ENCODE measurements at regions not wholly inside any gene's neighbourhood (a gene's known extent, or its start where the extent isn't known, plus 50 kb on each side); places are given as distances from the start of the nearest gene placed in this dataset.

DNA sequence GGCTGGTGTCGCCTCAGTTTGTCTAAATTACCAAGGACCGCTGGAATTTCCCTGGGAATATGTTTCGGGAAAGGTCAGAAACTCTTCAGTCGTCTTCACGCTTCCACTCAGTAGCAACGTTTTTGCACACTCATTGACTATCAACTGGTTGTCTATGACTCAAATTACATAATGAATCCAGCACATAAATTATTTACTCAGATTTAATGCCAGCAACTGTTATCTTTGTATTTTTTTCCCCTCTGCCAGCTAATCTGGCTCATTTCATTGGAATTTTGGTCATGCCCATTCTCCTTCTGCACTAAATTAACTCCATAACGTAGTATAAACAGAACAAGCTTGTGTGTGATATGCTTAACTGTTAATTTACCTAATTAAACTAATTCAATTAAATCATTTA lies 372.7 kb upstream of the ZFHX3 start:
- no peaks in the 10 kb centered on the region for H3K27me3 Mint-ChIP-seq
- no peaks in the 10 kb centered on the region for H3K4me1 Mint-ChIP-seq
- H3K9me3 Mint-ChIP-seq (ENCODE audit: low read depth): peaks cover 2% of the 10 kb centered on the region
- no peak for DNase-seq
- H3K36me3 Mint-ChIP-seq: no peaks in the 10 kb centered on the region
- no peak overlapping the region for H3K4me3 Mint-ChIP-seq
- no peak for ATAC-seq
- H3K27ac Mint-ChIP-seq: no peak overlapping the region
- CTCF ChIA-PET: no interaction called here

DNA sequence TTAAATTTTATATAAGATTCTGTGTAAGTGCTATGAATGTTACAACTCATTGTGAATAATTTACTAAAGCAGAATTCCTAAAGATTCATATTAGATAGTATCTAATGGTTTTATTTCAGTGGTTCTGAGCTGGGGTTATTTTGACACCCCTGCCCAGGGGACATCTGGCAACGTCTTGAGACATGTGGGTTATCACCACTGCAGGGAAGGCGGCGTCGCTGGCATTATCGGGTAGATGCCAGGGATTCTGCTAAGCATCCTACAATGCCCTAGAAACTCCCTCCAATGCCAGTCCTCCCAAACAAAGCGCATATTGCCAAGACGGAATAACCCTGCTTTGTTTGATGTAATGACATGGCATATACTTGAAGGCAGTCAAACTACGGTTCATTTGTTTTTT lies 372.3 kb upstream of the ZFHX3 start:
- Mint-ChIP-seq H3K36me3 (no peaks in the 10 kb centered on the region), H3K4me3 (no peak overlapping the region), H3K27ac (no peak overlapping the region), H3K27me3 (no peaks in the 10 kb centered on the region), H3K9me3 (ENCODE audit: low read depth) (peaks cover 2% of the 10 kb centered on the region), H3K4me1 (no peaks in the 10 kb centered on the region)
- ATAC-seq: no peak
- CTCF ChIA-PET: no interaction called here
- DNase-seq: no peak

GRCh38 chr16:73418691-73419090 lies 370.8 kb upstream of the ZFHX3 start:
- Mint-ChIP-seq H3K4me1 (no peaks in the 10 kb centered on the region), H3K4me3 (no peak overlapping the region), H3K36me3 (no peaks in the 10 kb centered on the region), H3K27ac (no peak overlapping the region), H3K9me3 (ENCODE audit: low read depth) (peaks cover 2% of the 10 kb centered on the region), H3K27me3 (no peaks in the 10 kb centered on the region)
- DNase-seq: no peak
- CTCF ChIA-PET: no interaction called here
- no peak for ATAC-seq

DNA sequence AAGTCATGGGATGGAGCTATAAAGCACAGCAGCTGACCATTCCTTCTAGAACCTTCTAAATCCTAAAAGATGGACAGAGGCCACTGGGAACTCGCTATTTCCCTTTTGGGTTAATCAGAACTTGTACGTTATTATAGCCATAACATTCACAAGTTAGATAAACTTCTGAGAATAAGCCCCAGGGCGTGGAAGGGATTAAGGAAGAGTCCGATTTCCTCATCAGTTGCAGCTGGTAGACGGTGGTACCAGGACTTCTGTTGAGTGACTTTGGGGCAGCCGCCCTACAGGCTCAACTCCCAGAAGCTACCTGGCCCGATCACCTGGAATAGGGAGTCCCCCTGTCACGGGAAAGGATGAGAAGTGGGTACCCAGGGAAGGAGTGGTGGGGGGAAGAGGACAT lies 370.1 kb upstream of the ZFHX3 start:
- Mint-ChIP-seq H3K4me1 (no peaks in the 10 kb centered on the region), H3K4me3 (no peak overlapping the region), H3K36me3 (no peaks in the 10 kb centered on the region), H3K27ac (no peak overlapping the region), H3K9me3 (ENCODE audit: low read depth) (peaks cover 2% of the 10 kb centered on the region), H3K27me3 (no peaks in the 10 kb centered on the region)
- ATAC-seq (no peak), DNase-seq (no peak)
- CTCF ChIA-PET: no interaction called here

- no peak overlapping the region for H3K4me3 Mint-ChIP-seq
- no peak overlapping the region for H3K27ac Mint-ChIP-seq
- H3K4me1 Mint-ChIP-seq: no peaks in the 10 kb centered on the region
- no peak for ATAC-seq
- CTCF ChIA-PET: no interaction called here
- H3K36me3 Mint-ChIP-seq: no peaks in the 10 kb centered on the region
- no peak for DNase-seq
- no peaks in the 10 kb centered on the region for H3K9me3 Mint-ChIP-seq (ENCODE audit: low read depth)
- H3K27me3 Mint-ChIP-seq: no peaks in the 10 kb centered on the region
Measured at GRCh38 chr16:73415286-73415685, 367.4 kb upstream of the ZFHX3 start.

DNA sequence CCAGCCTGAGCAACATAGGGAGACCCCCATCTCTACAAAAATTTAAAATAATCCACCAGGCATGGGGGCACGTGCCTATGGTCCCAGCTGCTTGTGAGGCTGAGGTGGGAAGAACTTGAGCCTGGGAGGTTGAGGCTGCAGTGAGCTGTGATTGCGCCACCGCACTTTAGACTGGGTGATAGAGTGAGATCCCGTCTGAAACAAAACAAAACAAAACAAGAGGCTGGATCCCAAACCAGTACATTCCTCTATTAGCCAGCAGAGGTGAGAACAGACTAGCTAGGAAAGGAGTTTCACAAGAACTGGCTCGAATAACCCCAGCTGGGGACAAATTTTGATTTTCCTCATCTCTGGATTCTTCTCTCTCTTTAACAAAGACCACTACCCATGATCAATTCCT lies 366.7 kb upstream of the ZFHX3 start:
- H3K4me3 Mint-ChIP-seq: no peak overlapping the region
- CTCF ChIA-PET: no interaction called here
- DNase-seq: no peak
- H3K36me3 Mint-ChIP-seq: no peaks in the 10 kb centered on the region
- ATAC-seq: no peak
- no peaks in the 10 kb centered on the region for H3K27me3 Mint-ChIP-seq
- H3K9me3 Mint-ChIP-seq (ENCODE audit: low read depth): no peaks in the 10 kb centered on the region
- no peaks in the 10 kb centered on the region for H3K4me1 Mint-ChIP-seq
- no peak overlapping the region for H3K27ac Mint-ChIP-seq

DNA sequence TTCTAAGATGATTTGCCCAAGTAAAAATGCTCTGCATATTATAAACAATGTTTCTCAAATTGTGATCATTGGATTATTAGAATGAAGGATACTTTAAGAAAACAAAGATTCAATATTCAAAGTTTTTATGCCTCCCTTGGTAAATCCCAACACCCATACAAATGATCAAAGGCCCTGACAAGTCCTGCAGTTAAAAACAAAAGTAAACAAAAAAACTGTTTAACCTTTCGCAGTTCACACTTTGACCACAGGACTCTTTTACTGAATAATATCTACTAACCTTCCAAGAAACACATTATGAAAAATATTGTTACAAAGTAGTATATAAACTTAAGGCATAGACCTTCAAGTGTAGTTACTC lies 365.9 kb upstream of the ZFHX3 start:
- CTCF ChIA-PET: no interaction called here
- no peak overlapping the region for H3K27ac Mint-ChIP-seq
- DNase-seq (no peak), ATAC-seq (no peak)
- H3K27me3 Mint-ChIP-seq: no peaks in the 10 kb centered on the region
- H3K9me3 Mint-ChIP-seq (ENCODE audit: low read depth): no peaks in the 10 kb centered on the region
- H3K4me1 Mint-ChIP-seq: no peaks in the 10 kb centered on the region
- no peaks in the 10 kb centered on the region for H3K36me3 Mint-ChIP-seq
- no peak overlapping the region for H3K4me3 Mint-ChIP-seq

GRCh38 chr16:73413091-73413829 lies 365.3 kb upstream of the ZFHX3 start:
- Mint-ChIP-seq H3K27me3 (no peaks in the 10 kb centered on the region), H3K36me3 (no peaks in the 10 kb centered on the region), H3K4me3 (no peak overlapping the region), H3K4me1 (no peaks in the 10 kb centered on the region), H3K27ac (no peak overlapping the region), H3K9me3 (ENCODE audit: low read depth) (no peaks in the 10 kb centered on the region)
- ATAC-seq (no peak), DNase-seq (no peak)
- CTCF ChIA-PET: no interaction called here

DNA sequence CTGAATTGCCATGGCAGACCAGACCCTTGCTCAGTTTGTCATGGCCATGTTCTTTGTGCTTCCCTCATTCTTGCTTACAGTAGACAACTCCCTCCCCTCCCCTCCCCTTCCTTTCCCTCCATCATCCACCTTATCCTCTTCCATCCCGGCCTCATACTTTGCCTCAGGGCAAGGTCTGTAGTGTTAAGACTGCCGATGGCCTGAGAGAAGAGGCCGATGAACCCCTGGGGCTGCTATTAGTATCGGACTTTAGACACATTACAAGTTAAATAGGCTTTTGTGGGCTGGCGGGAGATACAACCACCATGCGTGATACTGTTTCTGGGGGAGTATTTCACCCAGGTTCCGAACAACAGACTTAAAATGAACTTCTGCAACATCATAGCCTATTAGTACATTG lies 364.5 kb upstream of the ZFHX3 start:
- Mint-ChIP-seq H3K27ac (no peak overlapping the region), H3K4me3 (no peak overlapping the region), H3K27me3 (no peaks in the 10 kb centered on the region), H3K9me3 (ENCODE audit: low read depth) (no peaks in the 10 kb centered on the region), H3K36me3 (no peaks in the 10 kb centered on the region), H3K4me1 (no peaks in the 10 kb centered on the region)
- DNase-seq: no peak
- CTCF ChIA-PET: no interaction called here
- ATAC-seq: no peak

- no peak for ATAC-seq
- DNase-seq: no peak
- Mint-ChIP-seq H3K27ac (no peak overlapping the region), H3K36me3 (no peaks in the 10 kb centered on the region), H3K27me3 (no peaks in the 10 kb centered on the region), H3K4me3 (no peak overlapping the region), H3K9me3 (ENCODE audit: low read depth) (no peaks in the 10 kb centered on the region), H3K4me1 (no peaks in the 10 kb centered on the region)
- CTCF ChIA-PET: no interaction called here
Measured at GRCh38 chr16:73408716-73409115, 360.8 kb upstream of the ZFHX3 start.

DNA sequence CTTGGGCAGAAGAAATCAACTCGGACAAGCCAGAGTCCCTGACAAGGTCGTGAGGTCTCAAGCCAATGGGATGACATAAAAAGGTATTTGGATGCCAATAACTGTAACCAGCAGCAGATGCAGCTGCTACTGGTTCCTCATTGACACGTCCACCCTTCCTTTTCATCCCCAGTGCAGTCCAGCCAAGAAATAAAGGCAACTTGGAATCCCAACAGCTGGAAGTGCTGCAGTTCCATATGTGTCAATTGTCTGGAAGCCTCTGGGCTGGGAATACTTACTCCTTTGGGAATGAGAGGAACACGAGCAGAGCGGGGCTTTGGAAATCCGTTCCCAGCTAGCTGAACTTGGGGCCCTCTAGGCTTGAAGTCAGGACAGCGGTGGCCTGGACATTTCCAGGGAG lies 360.4 kb upstream of the ZFHX3 start:
- no peak for ATAC-seq
- Mint-ChIP-seq H3K9me3 (ENCODE audit: low read depth) (no peaks in the 10 kb centered on the region), H3K27me3 (no peaks in the 10 kb centered on the region), H3K4me3 (no peak overlapping the region), H3K36me3 (no peaks in the 10 kb centered on the region), H3K27ac (no peak overlapping the region), H3K4me1 (no peaks in the 10 kb centered on the region)
- CTCF ChIA-PET: no interaction called here
- DNase-seq: no peak

GRCh38 chr16:73405851-73406250 lies 357.9 kb upstream of the ZFHX3 start:
- ATAC-seq (no peak), DNase-seq (no peak)
- H3K27ac Mint-ChIP-seq: no peak overlapping the region
- peaks cover 2% of the 10 kb centered on the region for H3K9me3 Mint-ChIP-seq (ENCODE audit: low read depth)
- H3K27me3 Mint-ChIP-seq: no peaks in the 10 kb centered on the region
- H3K4me3 Mint-ChIP-seq: no peak overlapping the region
- CTCF ChIA-PET: no interaction called here
- no peaks in the 10 kb centered on the region for H3K4me1 Mint-ChIP-seq
- H3K36me3 Mint-ChIP-seq: no peaks in the 10 kb centered on the region

- Mint-ChIP-seq H3K4me1 (no peaks in the 10 kb centered on the region), H3K9me3 (ENCODE audit: low read depth) (peaks cover 5% of the 10 kb centered on the region), H3K27ac (no peak overlapping the region), H3K36me3 (no peaks in the 10 kb centered on the region), H3K27me3 (no peaks in the 10 kb centered on the region), H3K4me3 (no peak overlapping the region)
- ATAC-seq: no peak
- CTCF ChIA-PET: no interaction called here
- DNase-seq: no peak
Measured at GRCh38 chr16:73404001-73404400, 356.1 kb upstream of the ZFHX3 start.

- H3K27me3 Mint-ChIP-seq: no peaks in the 10 kb centered on the region
Measured at GRCh38 chr16:73403291-73403690, 355.4 kb upstream of the ZFHX3 start.

GRCh38 chr16:73400951-73401350 lies 353.0 kb upstream of the ZFHX3 start:
- H3K36me3 Mint-ChIP-seq: no peaks in the 10 kb centered on the region
- H3K9me3 Mint-ChIP-seq (ENCODE audit: low read depth): peaks cover 9% of the 10 kb centered on the region
- CTCF ChIA-PET: no interaction called here
- no peaks in the 10 kb centered on the region for H3K4me1 Mint-ChIP-seq
- ATAC-seq (no peak), DNase-seq (no peak)
- H3K27ac Mint-ChIP-seq: no peak overlapping the region
- no peaks in the 10 kb centered on the region for H3K27me3 Mint-ChIP-seq
- H3K4me3 Mint-ChIP-seq: no peak overlapping the region

More at GRCh38 chr16:73403291-73403690, 355.4 kb upstream of the ZFHX3 start:
- Mint-ChIP-seq H3K27ac (no peak overlapping the region), H3K9me3 (ENCODE audit: low read depth) (peaks cover 5% of the 10 kb centered on the region), H3K36me3 (no peaks in the 10 kb centered on the region), H3K4me3 (no peak overlapping the region), H3K4me1 (no peaks in the 10 kb centered on the region)
- CTCF ChIA-PET: no interaction called here
- DNase-seq: no peak
- no peak for ATAC-seq
